Sciatic nerve (tissue), 2 donors: ENCODE measurements at regions not wholly inside any gene's neighbourhood (a gene's known extent, or its start where the extent isn't known, plus 50 kb on each side); places are given as distances from the start of the nearest gene placed in this dataset.
A peak's percentile ranks its signal among the peaks of the same experiment; 100 is the strongest.

Experiments used
- ATAC-seq: fragments of 200-7000 bp; cut with Tn5 transposase; one replicate; pipeline ENCODE4 v1.9.1; 2020; ENCODE audit warnings: mild to moderate bottlenecking, moderate library complexity
- DNase-seq: peaks from one replicate; pipeline ENCODE4 v3.0.0-alpha.2; 2020; ENCODE audit warnings: low spot score
- intact Hi-C: fragments of 100-400 bp; cut with DNase I; formaldehyde crosslinking; loops from one replicate; pipeline ENCODE4 v1.14.2; 2022
- donor health status: DM: no; HTN: no; CAD: no.
- donor health status: DM: no; HTN: no; CAD: no.

DNA sequence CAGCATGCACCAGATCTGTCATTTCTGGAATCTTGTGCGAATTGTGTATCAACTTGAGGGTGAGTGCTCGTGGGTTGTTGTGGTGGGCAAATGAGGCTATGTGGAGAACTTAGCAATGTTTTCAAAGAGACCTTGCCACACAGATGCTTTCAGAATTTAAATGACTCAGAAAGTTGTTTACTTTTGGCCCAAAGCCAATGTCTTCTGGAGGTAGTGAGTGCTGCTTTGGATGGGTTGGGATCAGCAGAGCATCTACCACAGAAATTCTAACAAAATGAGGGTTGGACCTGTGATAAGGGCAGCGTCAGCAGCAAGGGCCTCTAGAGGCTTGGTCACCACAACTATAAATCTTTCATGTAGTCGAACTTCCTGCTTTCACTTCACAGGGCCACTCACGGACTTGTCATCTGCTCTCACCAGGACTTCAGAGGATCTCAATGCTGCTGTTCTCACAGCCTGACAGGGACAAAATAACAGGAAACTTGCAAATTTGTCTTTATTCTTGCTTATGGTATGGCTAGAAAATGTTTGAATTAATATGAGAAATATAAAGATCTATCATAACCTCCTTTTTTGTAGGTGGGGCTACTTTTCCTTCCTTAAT, 111.4 kb downstream of the DACT1 start:
- intact Hi-C loops: no loop called here
- DNase-seq: no peak
- peak; percentile 23 for ATAC-seq

DNA sequence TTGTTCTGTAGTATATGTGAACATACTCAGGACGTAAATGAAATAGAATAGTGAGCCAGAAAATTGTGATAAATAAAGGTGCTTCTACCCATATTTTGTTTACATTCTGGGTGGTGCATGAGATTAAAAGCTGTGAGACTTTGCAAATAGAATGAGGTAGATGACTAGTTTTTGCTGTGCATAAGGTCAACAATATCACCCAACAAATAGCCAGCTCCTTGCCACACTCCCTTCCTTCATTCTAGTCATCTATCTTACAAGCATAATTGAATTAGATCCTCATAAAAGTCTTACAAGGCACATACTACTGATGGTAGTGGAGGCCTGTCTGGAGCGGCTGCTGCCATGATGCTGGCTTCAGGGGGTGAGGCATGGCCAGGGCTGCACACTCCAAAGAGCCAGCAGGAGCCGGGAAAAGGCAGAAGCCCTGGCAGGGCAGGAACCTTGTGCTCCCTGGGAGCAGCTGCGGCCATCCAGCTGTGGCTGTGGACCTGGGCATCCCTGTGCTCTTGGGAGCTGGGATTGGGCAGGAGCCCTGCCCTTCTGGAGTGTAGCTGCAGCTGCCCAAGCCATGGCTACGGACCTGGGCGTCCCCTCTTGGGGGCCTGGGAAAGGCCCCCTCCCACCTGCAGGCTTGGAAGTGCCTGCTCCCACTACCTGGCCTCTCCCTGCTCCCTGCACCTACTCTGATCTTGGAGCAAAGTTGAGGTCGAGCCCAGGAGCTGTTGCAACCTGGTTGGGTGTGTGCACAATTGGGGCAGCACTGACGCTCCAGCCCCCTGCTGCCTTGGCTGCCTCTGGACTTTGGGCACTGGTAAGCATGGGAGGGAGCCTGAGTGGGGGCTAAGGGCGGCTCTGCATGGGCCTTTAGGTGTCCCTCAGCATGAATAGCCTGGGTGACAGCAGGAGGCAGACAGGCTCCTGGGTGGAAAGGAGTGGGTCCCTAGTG, 112.8 kb downstream of the DACT1 start:
- intact Hi-C loops: no loop called here
- no peak for ATAC-seq
- DNase-seq: no peak

DNA sequence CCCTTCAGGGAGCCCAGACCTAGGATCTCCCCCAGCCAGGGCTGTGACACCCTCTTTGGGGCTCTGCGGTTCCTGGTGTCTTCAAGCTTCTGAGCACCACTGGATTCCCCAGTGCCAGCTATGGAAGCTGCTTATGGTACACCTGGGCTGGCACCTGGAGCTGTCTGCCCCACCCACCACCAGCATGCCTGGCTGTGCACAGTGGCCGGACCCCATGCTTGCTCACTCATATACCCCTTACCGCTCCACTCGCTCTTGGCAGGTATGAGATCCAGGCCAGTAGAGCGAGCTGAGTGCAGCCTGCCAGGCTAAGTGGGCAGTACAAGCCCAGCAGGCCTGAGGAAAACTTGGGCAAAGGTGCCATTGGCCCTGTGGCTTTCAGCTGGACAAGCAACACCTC, 114.0 kb downstream of the DACT1 start:
- DNase-seq: no peak
- intact Hi-C loops: no loop called here
- no peak for ATAC-seq

DNA sequence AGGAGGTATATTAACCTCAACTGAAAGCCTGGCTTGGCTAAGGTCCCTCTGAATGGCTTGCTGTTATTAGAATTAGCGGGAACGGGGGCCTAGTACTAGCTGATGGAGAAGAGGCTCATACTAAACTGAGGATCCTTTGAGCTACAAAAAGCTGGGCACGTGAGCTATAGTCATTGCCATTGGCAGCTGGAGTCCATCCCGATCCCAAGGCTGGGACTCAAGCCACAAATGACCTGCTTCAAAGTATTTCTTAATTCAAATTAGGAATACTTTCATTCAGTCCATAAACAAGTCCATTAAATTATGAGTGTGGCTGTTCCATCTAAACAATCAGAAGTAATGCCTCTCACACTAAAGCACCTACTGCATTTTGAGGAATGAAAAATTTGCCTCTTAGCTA, 114.5 kb downstream of the DACT1 start:
- DNase-seq (no peak), ATAC-seq (no peak)
- intact Hi-C loops: no loop called here

DNA sequence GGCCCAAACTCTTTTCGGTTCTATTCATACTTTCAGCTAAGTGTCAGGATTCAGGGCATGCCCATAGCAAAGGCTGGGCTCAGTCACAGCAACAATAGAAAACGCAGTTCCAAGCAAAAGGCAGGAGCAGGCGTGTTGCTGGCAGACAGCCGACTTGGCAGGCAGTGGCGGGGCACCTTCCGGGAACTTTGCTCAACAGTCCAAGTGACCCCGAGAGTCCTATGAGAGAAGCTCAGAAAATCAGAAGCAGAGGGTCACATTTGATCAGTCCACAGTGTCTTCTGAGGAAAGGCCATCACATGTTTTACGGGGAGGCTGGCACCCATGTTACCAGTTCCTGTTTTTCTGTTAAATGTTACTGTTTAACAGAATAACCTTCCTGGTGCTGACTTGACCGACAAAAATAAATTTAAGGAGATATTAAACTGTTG, 115.0 kb downstream of the DACT1 start:
- intact Hi-C loops: no loop called here
- peak; percentile 81 for ATAC-seq
- DNase-seq: peak; percentile 86

DNA sequence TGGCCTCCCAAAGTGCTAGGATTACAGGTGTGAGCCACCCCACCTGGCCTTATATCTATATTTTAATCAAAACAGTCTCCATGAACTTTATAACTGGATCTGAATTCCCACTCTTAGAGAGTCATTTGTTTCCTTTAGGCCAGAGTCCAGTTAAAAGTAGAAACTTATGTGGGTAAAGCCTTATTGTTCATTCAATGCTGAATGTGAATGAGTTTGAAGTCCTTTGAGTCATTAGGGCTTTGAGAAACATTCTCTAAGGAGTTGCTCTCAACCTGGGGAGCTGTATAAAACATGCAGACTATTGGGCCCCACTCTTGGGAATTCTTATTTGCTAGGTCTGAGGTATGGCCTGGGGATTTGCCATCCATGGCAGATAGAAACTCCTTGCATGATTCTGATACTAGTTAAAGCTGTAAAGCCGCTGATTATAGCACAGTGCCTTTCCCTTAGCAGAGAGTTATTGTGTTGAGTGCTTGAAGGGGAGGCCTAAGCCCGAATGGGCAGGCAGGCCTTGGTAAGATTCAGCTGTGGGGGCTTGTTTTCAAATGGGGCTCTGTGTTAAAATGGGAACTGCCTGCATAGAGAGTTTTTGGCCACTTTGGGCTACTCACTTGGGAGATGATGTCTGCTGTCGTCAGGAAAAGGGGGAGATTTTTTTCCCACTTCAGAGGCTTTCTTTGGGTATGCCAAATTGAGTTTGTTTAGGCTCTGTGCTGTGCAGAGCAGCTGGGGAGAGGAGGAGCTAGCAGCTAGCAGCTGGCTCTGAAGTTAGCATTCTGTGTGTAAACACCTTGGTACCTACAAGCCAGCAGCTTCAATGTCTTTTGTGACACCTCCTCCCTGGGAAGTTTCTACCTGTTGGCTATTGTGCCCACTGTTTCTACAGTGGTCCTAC, 117.5 kb downstream of the DACT1 start:
- DNase-seq (no peak), ATAC-seq (peak; percentile 59)
- intact Hi-C loops: no loop called here

DNA sequence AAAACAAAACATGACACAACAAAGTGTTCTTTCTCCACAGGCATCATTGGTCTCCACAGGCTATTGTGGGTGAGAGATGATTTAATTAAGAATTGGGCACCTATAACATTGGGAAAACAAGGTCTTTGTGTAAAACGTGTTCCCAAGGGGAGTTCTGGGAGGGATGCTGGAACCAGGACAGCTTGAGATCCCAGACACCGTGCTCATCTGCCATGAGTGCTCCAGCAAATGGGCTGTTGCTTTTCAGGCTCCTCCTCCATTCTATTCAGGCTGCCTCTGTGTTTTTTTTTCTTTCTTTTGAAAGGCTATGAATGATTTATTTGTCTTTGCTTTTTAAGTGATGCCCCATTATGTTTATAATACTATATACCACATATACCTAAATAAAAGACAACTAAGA, 122.4 kb downstream of the DACT1 start:
- no peak for DNase-seq
- ATAC-seq: no peak
- intact Hi-C loops: no loop called here

DNA sequence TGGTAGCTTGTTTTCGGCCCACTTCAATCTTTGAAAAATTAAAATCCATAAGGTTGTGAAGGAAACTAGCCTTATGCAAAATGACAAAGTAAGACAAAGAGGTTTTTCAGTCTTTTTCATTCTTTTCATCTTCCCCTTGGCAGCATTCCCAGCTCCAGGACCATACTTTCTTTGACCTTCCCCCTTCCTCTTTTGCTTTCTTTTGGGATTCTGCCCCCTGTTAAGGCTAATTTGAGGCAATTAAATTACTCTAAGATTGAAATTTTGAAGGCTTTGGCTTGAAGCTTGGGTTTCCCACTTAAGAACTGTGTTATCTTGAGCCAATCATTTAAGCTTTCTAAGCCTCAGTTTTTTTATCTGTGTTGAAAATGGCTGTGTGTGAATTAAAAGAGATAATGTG, 124.9 kb downstream of the DACT1 start:
- intact Hi-C loops: no loop called here
- DNase-seq (no peak), ATAC-seq (no peak)

DNA sequence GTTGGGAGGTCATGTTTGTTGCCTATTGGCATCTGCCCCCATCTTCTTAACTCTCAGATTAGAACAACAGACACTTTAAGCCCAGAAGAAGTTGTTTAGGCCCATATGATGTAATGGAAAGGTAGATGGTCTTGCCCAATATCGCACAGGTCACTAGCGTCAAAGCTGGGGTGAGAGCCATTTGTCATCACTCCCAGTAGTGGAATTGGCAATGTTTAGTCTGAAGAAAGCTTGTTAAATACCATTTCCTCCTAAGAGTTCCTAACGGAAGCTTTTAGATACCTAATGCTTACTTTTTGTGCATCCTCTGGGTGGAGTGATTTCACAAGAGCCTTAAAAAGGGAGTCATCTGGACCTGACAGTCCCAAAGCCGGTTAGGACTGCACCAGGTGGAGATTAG, 125.4 kb downstream of the DACT1 start:
- DNase-seq (no peak), ATAC-seq (no peak)
- intact Hi-C loops: no loop called here

DNA sequence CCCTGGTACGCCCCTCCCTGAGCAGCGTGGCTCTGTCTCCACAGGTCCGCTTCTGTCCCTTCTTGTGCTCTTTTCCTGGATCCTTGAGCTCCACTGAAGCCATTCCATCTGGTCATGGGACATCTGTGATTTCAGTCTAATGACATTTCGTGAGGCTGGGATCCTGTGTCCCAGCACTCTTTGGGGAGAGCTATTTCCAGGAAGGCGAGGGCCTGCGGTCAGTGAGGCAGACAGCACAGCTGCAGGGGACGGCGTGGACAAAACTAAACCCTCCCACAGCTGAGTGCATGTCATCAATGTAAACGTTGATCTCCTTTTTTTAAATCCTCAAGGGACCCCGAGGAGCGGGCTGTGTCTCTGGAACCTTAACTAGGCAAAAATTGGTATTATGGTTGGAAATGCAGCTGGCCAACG, 127.7 kb downstream of the DACT1 start:
- ATAC-seq (peak; percentile 91), DNase-seq (no peak)
- intact Hi-C loops: no loop called here

DNA sequence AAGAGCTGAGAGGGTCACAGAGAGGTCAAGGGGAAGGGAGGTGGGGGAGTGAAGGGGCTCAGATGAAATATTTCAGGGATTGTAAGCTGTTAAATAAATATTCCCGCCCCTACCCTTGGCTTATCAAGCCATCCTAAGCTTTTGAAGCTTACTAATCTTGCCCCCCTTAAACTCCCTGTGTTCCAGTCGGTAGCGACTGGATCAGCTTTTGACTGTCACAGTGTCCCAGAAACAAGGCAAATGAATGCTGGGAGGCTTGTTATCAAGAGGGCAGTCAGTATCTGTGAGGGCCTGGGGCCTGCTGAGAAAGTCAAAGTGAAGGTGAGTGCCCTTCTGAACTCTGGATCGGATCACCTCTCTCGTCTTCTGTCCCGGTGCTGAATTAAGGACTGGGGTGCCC, 128.1 kb downstream of the DACT1 start:
- no peak for DNase-seq
- peak; percentile 35 for ATAC-seq
- intact Hi-C loops: no loop called here

DNA sequence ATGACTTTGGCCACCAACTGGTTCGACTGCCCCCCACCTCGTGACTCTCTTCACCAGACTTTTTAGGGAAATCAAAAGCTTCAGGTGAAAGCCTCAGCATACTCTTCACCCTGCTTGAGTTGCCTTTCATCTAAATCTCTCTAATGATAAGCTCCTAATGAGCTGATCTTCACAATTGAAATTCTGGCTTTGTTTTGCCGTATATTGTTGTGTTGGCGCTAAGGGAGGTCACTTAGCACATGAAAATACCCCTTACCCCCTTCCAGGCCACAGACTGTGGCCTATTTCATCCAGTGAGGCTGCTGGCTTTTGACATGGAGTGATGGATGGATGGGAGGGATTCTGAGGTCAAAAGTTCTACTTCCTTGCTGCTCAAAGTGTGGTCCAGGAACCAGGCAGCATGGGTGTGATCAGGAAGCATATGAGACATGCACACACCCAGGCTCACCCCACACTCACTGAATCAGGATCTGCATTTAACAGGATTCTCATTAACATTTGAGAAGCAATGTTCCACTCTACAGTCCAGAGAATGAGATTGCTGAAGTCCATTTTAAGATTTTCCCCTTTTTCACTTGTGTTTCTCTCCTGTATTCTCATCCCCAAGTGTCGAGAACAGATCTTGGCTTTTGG, 131.4 kb downstream of the DACT1 start:
- ATAC-seq (no peak), DNase-seq (no peak)
- intact Hi-C loops: no loop called here

DNA sequence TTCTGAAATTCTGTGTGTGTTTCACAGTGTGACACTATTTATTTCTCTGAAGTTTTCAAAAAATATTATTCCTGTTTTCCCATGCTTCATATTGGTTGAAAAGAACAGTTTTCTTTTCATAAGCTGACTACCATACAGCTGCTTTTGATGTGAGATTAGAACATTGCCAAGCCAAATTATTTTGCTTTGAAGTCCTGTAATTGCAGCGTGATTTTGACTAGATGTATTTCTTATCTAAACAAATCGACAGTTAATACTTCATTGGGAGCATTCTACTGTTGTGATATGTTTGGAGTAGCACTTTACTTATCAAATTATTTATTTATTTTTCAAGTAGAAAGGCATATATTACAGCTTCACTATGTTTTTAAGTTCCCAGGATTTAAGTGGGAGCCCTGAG, 132.0 kb downstream of the DACT1 start:
- intact Hi-C loops: no loop called here
- ATAC-seq (no peak), DNase-seq (no peak)

DNA sequence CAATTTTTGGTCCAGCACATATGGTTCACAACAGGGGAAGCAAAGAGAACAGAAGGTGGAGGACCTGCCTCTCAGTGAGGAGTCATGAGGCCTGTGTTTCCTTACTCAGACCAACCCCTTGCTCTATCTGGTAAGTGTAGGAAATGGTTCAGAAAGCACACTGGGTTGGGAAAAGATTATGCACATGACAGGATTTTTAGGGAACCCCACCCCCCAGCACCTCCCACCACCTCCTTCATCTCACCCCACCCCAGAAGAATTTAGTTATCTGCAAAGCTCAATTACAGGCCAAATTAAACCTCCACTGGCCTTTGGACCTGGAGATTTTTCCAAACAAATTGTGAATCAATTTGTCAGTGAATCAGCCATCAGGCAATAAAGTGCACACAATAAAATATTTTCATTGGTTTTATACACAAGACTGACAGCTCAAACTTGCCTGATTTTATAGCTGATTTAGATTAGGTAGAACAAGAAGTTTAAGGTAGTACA, 132.8 kb downstream of the DACT1 start:
- intact Hi-C loops: no loop called here
- DNase-seq: no peak
- no peak for ATAC-seq

DNA sequence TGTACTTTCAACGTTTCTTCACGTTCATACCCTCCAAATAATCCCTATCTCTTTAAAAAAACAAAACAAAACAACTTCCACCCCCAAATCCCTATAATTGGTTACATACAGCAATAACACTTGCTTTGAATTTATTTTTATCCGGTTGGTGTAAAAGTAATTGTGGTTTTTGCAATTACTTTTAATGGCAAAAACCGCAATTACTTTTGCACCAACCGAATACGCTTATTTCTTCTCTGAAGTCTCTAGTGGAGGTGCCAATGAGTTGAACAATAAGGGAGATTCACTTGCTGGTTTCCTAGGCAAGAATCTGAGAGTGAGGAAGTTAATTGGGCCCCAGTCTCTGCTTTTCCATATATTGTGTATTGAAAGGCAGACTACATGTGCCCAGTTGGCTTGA, 133.3 kb downstream of the DACT1 start:
- DNase-seq (no peak), ATAC-seq (no peak)
- intact Hi-C loops: no loop called here

DNA sequence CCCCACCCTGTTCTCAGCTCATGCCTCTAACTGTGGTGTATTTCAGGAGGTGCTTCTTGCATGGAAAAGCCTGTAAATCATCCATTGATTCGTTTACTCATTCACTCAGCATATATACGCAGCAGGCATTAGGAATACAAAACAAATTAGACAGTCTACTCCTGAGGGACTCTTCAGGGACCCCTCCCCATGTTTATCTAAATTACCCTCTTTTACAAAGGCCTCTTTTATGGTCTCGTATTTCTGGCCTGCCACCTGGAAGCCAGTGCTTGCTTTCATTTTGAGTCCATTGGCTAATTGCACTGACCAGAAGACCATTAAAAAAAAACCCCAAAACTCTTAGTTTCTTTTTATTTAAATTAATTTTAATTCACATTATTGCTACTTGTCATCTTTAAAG, 134.4 kb downstream of the DACT1 start:
- DNase-seq (no peak), ATAC-seq (no peak)
- intact Hi-C loops: no loop called here

DNA sequence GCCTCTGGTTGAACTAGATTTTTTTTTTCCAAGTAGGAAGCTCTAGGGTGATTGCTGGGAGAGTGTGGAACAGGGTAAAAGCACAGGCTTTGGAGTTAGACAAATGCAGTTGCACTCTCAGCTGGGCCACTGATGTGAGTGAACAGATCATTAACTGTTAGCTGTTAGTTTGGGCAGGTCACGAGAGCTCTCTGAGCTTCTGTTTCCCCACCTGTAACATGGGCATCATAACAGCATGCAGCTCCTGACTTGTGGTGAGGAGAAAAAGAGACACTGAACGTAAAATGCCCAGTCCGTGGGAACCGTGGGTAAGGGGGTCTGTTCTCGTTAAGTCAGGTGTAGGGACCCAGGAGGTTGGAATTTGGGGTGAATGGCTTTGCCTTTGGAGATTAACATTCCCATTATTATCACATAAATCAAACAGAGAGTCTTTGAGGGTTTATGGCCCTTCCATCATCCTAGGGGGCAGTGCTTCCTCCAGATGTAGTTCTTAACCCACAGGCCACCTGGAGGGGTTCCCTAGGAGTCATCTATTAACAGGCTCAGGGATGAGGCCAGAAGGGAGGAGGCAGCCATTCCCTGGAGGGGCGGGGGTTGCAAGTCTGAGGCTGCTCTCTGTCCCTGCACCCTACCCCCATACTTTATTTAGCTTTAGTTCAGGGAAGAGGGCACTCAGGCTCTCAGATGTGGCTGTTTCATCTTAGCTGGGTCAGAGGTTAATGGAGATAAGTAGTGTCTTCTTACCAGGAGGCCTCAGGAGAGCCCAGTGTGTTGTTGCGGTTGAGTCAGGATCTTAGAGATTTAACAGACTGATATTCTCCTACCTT, 135.2 kb downstream of the DACT1 start:
- intact Hi-C loops: no loop called here
- ATAC-seq: peak; percentile 38

DNA sequence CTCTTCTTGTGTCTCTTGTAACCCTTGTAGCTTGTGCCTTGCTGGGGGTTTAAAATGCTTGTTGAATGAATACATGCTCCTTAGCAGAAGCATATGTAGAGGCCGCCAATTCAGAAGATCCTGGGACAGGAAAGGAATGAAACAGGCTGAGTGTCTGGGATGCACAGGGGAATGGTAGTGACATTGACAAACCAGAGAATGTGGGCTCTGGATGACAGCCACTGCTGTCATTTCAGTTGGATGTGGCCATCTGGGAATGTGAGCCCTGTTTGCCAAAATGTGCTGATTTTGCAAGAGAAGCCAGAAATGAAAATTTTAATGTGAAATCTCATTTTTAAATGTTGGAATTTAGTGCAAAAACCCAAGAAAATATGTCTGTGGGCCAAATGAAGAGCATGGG, 136.8 kb downstream of the DACT1 start:
- DNase-seq (no peak), ATAC-seq (no peak)
- intact Hi-C loops: no loop called here

More for the DNA sequence above, 135.2 kb downstream of the DACT1 start:
- DNase-seq: no peak
